GM23248 (cell line): ENCODE measurements at regions not wholly inside any gene's neighbourhood (a gene's known extent, or its start where the extent isn't known, plus 50 kb on each side); places are given as distances from the start of the nearest gene placed in this dataset.

ENCODE experiments used
- DNase-seq: peaks from one replicate; pipeline ENCODE4 v3.0.0-alpha.2; 2015
- H2AFZ ChIP-seq: fragments of 200-600 bp; sonication (generic); 2 replicates; pipeline ENCODE4 v1.6.1; 2016; ENCODE audit warnings: antibody characterized with exemption
- H3F3A ChIP-seq: fragments of 200-600 bp; sonication (generic); 2 replicates; pipeline ENCODE4 v1.6.1; 2016; ENCODE audit warnings: mild to moderate bottlenecking, antibody characterized with exemption, mixed run types; ENCODE audit not compliant: insufficient read depth
- H3K27ac ChIP-seq: fragments of 200-600 bp; sonication (generic); 2 replicates; pipeline ENCODE4 v1.5.1; 2016; ENCODE audit warnings: mild to moderate bottlenecking
- H3K27me3 ChIP-seq: fragments of 200-600 bp; sonication (generic); replicated peaks from 2 replicates; pipeline ENCODE4 v1.6.1; 2016; ENCODE audit warnings: mild to moderate bottlenecking; ENCODE audit not compliant: insufficient read depth
- H3K36me3 ChIP-seq: fragments of 200-600 bp; sonication (generic); 2 replicates; pipeline ENCODE4 v1.6.1; 2016; ENCODE audit warnings: low read depth, mild to moderate bottlenecking
- H3K4me1 ChIP-seq: fragments of 200-600 bp; sonication (generic); 2 replicates; pipeline ENCODE4 v1.6.1; 2016; ENCODE audit warnings: mild to moderate bottlenecking; ENCODE audit not compliant: insufficient read depth
- H3K4me2 ChIP-seq: fragments of 200-600 bp; sonication (generic); one replicate; pipeline ENCODE4 v1.6.1; 2016; ENCODE audit warnings: mild to moderate bottlenecking; ENCODE audit not compliant: unreplicated experiment
- H3K4me3 ChIP-seq: fragments of 200-600 bp; sonication (generic); 2 replicates; pipeline ENCODE4 v1.5.1; 2016; ENCODE audit warnings: mild to moderate bottlenecking
- H3K79me2 ChIP-seq: fragments of 200-600 bp; sonication (generic); 2 replicates; pipeline ENCODE4 v1.6.1; 2016; ENCODE audit warnings: mild to moderate bottlenecking; ENCODE audit not compliant: insufficient read depth
- H3K9ac ChIP-seq: fragments of 200-600 bp; sonication (generic); 2 replicates; pipeline ENCODE4 v1.6.1; 2016; ENCODE audit warnings: mild to moderate bottlenecking
- H3K9me2 ChIP-seq: fragments of 200-600 bp; sonication (generic); 2 replicates; pipeline ENCODE4 v1.6.1; 2016; ENCODE audit warnings: mixed run types, mild to moderate bottlenecking, moderate library complexity; ENCODE audit not compliant: insufficient read depth
- H3K9me3 ChIP-seq: fragments of 200-600 bp; sonication (generic); one replicate; pipeline ENCODE4 v1.6.1; 2017; ENCODE audit warnings: low read depth
- H4K20me1 ChIP-seq: fragments of 200-600 bp; sonication (generic); 2 replicates; pipeline ENCODE4 v1.6.0; 2016; ENCODE audit not compliant: insufficient read depth
- EZH2 ChIP-seq: fragments of 200-600 bp; sonication (generic); IDR thresholded peaks from 2 replicates; pipeline ENCODE4 v1.6.1; 2018; ENCODE audit warnings: antibody characterized with exemption, mild to moderate bottlenecking; ENCODE audit not compliant: insufficient read depth, poor library complexity, severe bottlenecking
- EZH2phosphoT487 ChIP-seq: fragments of 200-600 bp; sonication (generic); IDR thresholded peaks from 2 replicates; pipeline ENCODE4 v1.6.1; 2018; ENCODE audit warnings: antibody characterized with exemption, moderate library complexity, mild to moderate bottlenecking, low read depth; ENCODE audit not compliant: insufficient read depth
- WGBS, 2 experiments: methylation state at CpG; one replicate each; pipeline ENCODE4 v1.1.6; 2015 to 2017; ENCODE audit warnings: low lambda C conversion rate in 2 of 2, low coverage in 1 of 2; ENCODE audit errors: missing lambda C conversion rate in 2 of 2; 5-methylcytosine and 5-hydroxymethylcytosine counted together
- in situ Hi-C: fragments of 300-500 bp; cut with MboI; formaldehyde crosslinking; loops from 2 replicates; pipeline ENCODE4 v1.15.0; 2020

- H3K9me2 ChIP-seq, result no peaks in the 10 kb centered on the region
- no peaks in the 10 kb centered on the region for H3K36me3 ChIP-seq
- peak; percentile 75 for DNase-seq
- H3K4me1 ChIP-seq, result peaks cover 36% of the 10 kb centered on the region
- H2AFZ ChIP-seq, result no peak overlapping the region
- WGBS, 2 experiments, result 11 to 13% methylated on average over 9 of the region's 9 CpGs
- H3K9ac ChIP-seq, result no peak overlapping the region
- in situ Hi-C loops, result no loop called here
- H3F3A ChIP-seq, result peaks cover 26% of the 10 kb centered on the region
- H4K20me1 ChIP-seq, result no peaks in the 10 kb centered on the region
- no peaks in the 10 kb centered on the region for H3K27me3 ChIP-seq
- TF ChIP-seq EZH2phosphoT487 (no peak), EZH2 (no peak)
- H3K4me2 ChIP-seq, result peak overlapping the region; percentile 37
- H3K4me3 ChIP-seq, result no peak overlapping the region
- no peaks in the 10 kb centered on the region for H3K79me2 ChIP-seq
- H3K9me3 ChIP-seq, result no peaks in the 10 kb centered on the region
- H3K27ac ChIP-seq, result peak overlapping the region; percentile 35
Measured at GRCh38 chr3:194930377-194931204, 244.9 kb downstream of the FAM43A start.

GRCh38 chr3:194931347-194931746, 245.7 kb downstream of the FAM43A start:
- DNase-seq, result no peak
- in situ Hi-C loops, result no loop called here
- Histone ChIP-seq H3K4me1 (peaks cover 36% of the 10 kb centered on the region), H3K4me2 (no peak overlapping the region), H2AFZ (no peak overlapping the region), H3K9me2 (no peaks in the 10 kb centered on the region), H4K20me1 (no peaks in the 10 kb centered on the region), H3K4me3 (no peak overlapping the region), H3K27me3 (no peaks in the 10 kb centered on the region), H3F3A (peaks cover 26% of the 10 kb centered on the region), H3K36me3 (no peaks in the 10 kb centered on the region), H3K9ac (no peak overlapping the region), H3K27ac (peak overlapping the region; percentile 35), H3K9me3 (no peaks in the 10 kb centered on the region), H3K79me2 (no peaks in the 10 kb centered on the region)
- TF ChIP-seq EZH2phosphoT487 (no peak), EZH2 (no peak)
- WGBS, 2 experiments, result 36 to 43% methylated on average over 4 of the region's 4 CpGs

GRCh38 chr3:194931865-194932264, 246.2 kb downstream of the FAM43A start:
- no peaks in the 10 kb centered on the region for H3K9me2 ChIP-seq
- H3K27me3 ChIP-seq, result no peaks in the 10 kb centered on the region
- peaks cover 36% of the 10 kb centered on the region for H3K4me1 ChIP-seq
- no peak overlapping the region for H3K27ac ChIP-seq
- no peak overlapping the region for H3K9ac ChIP-seq
- peaks cover 26% of the 10 kb centered on the region for H3F3A ChIP-seq
- DNase-seq, result no peak
- in situ Hi-C loops, result no loop called here
- H3K4me2 ChIP-seq, result no peak overlapping the region
- H2AFZ ChIP-seq, result no peak overlapping the region
- no peaks in the 10 kb centered on the region for H3K9me3 ChIP-seq
- no peaks in the 10 kb centered on the region for H3K36me3 ChIP-seq
- no peak overlapping the region for H3K4me3 ChIP-seq
- H3K79me2 ChIP-seq, result no peaks in the 10 kb centered on the region
- 90 to 95% methylated on average over 2 of the region's 2 CpGs for WGBS, 2 experiments
- TF ChIP-seq EZH2phosphoT487, result no peak
- TF ChIP-seq EZH2, result no peak
- H4K20me1 ChIP-seq, result no peaks in the 10 kb centered on the region

- Histone ChIP-seq H3K36me3 (no peaks in the 10 kb centered on the region), H3K4me3 (no peak overlapping the region), H3K4me1 (peaks cover 30% of the 10 kb centered on the region), H3F3A (peaks cover 26% of the 10 kb centered on the region), H3K9me2 (no peaks in the 10 kb centered on the region), H3K79me2 (no peaks in the 10 kb centered on the region), H3K9ac (no peak overlapping the region), H3K9me3 (no peaks in the 10 kb centered on the region), H3K27me3 (no peaks in the 10 kb centered on the region), H4K20me1 (no peaks in the 10 kb centered on the region), H2AFZ (no peak overlapping the region), H3K4me2 (no peak overlapping the region), H3K27ac (no peak overlapping the region)
- TF ChIP-seq EZH2 (no peak), EZH2phosphoT487 (no peak)
- no peak for DNase-seq
- WGBS, 2 experiments, result 77 to 82% methylated on average over 5 of the region's 5 CpGs
- in situ Hi-C loops, result no loop called here
Measured at GRCh38 chr3:194933465-194933864, 247.8 kb downstream of the FAM43A start.

GRCh38 chr3:194935061-194935460, 249.4 kb downstream of the FAM43A start:
- Histone ChIP-seq H3F3A (peaks cover 18% of the 10 kb centered on the region), H3K4me3 (no peak overlapping the region), H3K9ac (no peak overlapping the region), H3K27ac (no peak overlapping the region), H3K9me3 (no peaks in the 10 kb centered on the region), H3K4me2 (no peak overlapping the region), H2AFZ (no peak overlapping the region), H3K9me2 (no peaks in the 10 kb centered on the region), H3K4me1 (peaks cover 18% of the 10 kb centered on the region), H3K79me2 (no peaks in the 10 kb centered on the region), H4K20me1 (no peaks in the 10 kb centered on the region), H3K36me3 (no peaks in the 10 kb centered on the region), H3K27me3 (no peaks in the 10 kb centered on the region)
- 39 to 46% methylated on average over 4 of the region's 4 CpGs for WGBS, 2 experiments
- in situ Hi-C loops, result no loop called here
- DNase-seq, result peak; percentile 16
- TF ChIP-seq EZH2 (no peak), EZH2phosphoT487 (no peak)
